Hepatic stellate cell (primary cell): ENCODE measurements at regions not wholly inside any gene's neighbourhood (a gene's known extent, or its start where the extent isn't known, plus 50 kb on each side); places are given as distances from the start of the nearest gene placed in this dataset.
A peak's percentile ranks its signal among the peaks of the same experiment; 100 is the strongest.
"Not testable (repeated sequence)": the region's sequence is repeated elsewhere in the genome, so short reads cannot be mapped to it uniquely, and the experiment has no call there.

ENCODE experiments used
- DNase-seq: peaks from one replicate; pipeline ENCODE4 v3.0.0; 2011; ENCODE audit warnings: low spot score

- no peak for DNase-seq
These were observed 135.0 kb downstream of the SCG2 start for GRCh38 chr2:223467196-223467595.

GRCh38 chr2:223469270-223470046, 132.7 kb downstream of the SCG2 start:
- DNase-seq = peak; percentile 72

- no peak for DNase-seq
These were observed 131.6 kb downstream of the SCG2 start for GRCh38 chr2:223470602-223471001.

- no peak for DNase-seq
These were observed 129.4 kb downstream of the SCG2 start for GRCh38 chr2:223472771-223473170.

GRCh38 chr2:223474893-223475292, 127.3 kb downstream of the SCG2 start:
- DNase-seq = no peak

- DNase-seq = no peak
These were observed 126.3 kb downstream of the SCG2 start for GRCh38 chr2:223475901-223476300.

- no peak for DNase-seq
These were observed 124.8 kb downstream of the SCG2 start for GRCh38 chr2:223477318-223477717.

- no peak for DNase-seq
These were observed 120.7 kb downstream of the SCG2 start for GRCh38 chr2:223481486-223481885.

- DNase-seq = no peak
These were observed 115.4 kb downstream of the SCG2 start for GRCh38 chr2:223486751-223487150.

- DNase-seq = no peak
These were observed 114.8 kb downstream of the SCG2 start for GRCh38 chr2:223487214-223487846.

GRCh38 chr2:223488814-223489213, 113.3 kb downstream of the SCG2 start:
- DNase-seq = peak; percentile 8

GRCh38 chr2:223494496-223494895, 107.7 kb downstream of the SCG2 start:
- DNase-seq = no peak

- DNase-seq = no peak
These were observed 107.2 kb downstream of the SCG2 start for GRCh38 chr2:223494942-223495341.

GRCh38 chr2:223496853-223497252, 105.3 kb downstream of the SCG2 start:
- DNase-seq = not testable (repeated sequence)

GRCh38 chr2:223500709-223501108, 101.5 kb downstream of the SCG2 start:
- no peak for DNase-seq

GRCh38 chr2:223501641-223502040, 100.5 kb downstream of the SCG2 start:
- DNase-seq = no peak

- DNase-seq = no peak
These were observed 98.4 kb downstream of the SCG2 start for GRCh38 chr2:223503746-223504145.

- DNase-seq = no peak
These were observed 93.8 kb downstream of the SCG2 start for GRCh38 chr2:223508372-223508771.

- DNase-seq = no peak
These were observed 91.4 kb downstream of the SCG2 start for GRCh38 chr2:223510713-223511112.

- no peak for DNase-seq
These were observed 91.0 kb downstream of the SCG2 start for GRCh38 chr2:223511168-223511567.

- DNase-seq = no peak
These were observed 88.2 kb downstream of the SCG2 start for GRCh38 chr2:223513771-223514455.

- no peak for DNase-seq
These were observed 82.7 kb downstream of the SCG2 start for GRCh38 chr2:223519471-223519870.

GRCh38 chr2:223522796-223523195, 79.4 kb downstream of the SCG2 start:
- no peak for DNase-seq
